Hematopoietic multipotent progenitor cell treated with erythropoietin and hydrocortisone succinate and interleukin-3 and kit ligand, for 17 days (in vitro differentiated cells): ENCODE measurements at regions not wholly inside any gene's neighbourhood (a gene's known extent, or its start where the extent isn't known, plus 50 kb on each side); places are given as distances from the start of the nearest gene placed in this dataset.
"Not testable (repeated sequence)": the region's sequence is repeated elsewhere in the genome, so short reads cannot be mapped to it uniquely, and the experiment has no call there.

Source experiments
- DNase-seq: peaks from one replicate; pipeline ENCODE4 v3.0.0-alpha.2; 2015; ENCODE audit warnings: low spot score

- DNase-seq = no peak
Observed at GRCh38 chr20:28562510-28562898, 2695.0 kb upstream of the DEFB115 start.

- not testable (repeated sequence) for DNase-seq
Observed at GRCh38 chr20:28562899-28563521, 2694.5 kb upstream of the DEFB115 start.

DNA sequence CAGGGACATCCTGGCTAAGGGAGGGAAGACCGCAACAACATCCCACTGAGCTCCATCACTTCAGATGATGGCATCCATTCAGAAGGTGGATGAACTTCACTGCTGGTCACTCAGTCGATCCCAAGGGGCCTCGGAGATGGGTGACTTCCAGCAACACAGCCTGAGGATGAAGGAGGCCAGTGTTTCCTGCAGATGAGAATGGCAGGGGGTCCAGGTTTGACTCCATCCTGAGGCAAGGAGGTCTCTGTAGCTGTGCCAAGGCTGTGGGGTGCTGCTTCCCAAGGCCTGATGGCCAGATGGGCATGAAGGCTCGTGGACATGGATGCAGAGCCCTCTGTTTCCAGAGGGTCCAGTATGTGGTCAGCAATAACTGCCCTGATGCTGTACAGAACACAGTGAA lies 2693.4 kb upstream of the DEFB115 start:
- DNase-seq = not testable (repeated sequence)

GRCh38 chr20:28564688-28565463 lies 2692.6 kb upstream of the DEFB115 start:
- peak; percentile 5 for DNase-seq

DNA sequence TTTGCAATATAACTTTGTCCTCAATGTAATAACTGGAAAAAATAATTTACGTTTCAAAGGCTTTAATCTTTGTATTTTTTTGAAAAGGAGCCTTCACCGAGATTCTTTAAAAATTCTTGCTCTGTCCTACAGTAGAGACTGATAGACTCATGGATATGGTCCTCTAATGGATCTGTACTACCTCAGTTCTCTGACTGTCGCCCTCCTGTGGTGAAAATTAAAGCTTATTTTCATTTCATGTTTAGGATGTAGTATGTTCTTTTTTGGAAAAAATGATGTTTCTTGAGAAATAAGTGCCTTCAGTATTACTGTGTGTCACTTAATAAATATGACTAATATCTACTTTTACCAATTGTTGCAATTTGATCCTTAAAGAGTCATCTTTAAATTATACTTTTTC lies 2681.5 kb upstream of the DEFB115 start:
- not testable (repeated sequence) for DNase-seq

- not testable (repeated sequence) for DNase-seq
Observed at GRCh38 chr20:28591680-28592079, 2665.8 kb upstream of the DEFB115 start.

GRCh38 chr20:28593383-28593782 lies 2664.1 kb upstream of the DEFB115 start:
- not testable (repeated sequence) for DNase-seq

- DNase-seq = not testable (repeated sequence)
Observed at GRCh38 chr20:28594476-28594875, 2663.0 kb upstream of the DEFB115 start.

DNA sequence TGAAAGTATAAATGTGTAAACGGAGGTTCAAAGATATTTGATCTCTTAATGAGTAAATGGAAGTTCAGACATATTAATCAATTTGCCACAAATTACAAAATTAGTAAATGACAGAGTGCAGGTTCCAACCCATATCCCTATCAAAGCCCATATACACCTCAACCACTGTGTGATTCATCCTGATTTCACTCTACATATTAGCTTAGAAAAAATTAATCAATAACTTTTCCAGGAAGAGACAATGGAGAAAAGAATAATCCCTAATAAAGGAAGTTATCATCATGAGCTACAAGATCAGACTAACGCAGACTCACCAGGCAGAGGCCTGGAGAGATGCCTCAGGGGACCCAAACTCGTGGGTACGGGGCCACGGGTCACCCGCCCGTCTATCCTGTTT lies 2655.5 kb upstream of the DEFB115 start:
- not testable (repeated sequence) for DNase-seq

DNA sequence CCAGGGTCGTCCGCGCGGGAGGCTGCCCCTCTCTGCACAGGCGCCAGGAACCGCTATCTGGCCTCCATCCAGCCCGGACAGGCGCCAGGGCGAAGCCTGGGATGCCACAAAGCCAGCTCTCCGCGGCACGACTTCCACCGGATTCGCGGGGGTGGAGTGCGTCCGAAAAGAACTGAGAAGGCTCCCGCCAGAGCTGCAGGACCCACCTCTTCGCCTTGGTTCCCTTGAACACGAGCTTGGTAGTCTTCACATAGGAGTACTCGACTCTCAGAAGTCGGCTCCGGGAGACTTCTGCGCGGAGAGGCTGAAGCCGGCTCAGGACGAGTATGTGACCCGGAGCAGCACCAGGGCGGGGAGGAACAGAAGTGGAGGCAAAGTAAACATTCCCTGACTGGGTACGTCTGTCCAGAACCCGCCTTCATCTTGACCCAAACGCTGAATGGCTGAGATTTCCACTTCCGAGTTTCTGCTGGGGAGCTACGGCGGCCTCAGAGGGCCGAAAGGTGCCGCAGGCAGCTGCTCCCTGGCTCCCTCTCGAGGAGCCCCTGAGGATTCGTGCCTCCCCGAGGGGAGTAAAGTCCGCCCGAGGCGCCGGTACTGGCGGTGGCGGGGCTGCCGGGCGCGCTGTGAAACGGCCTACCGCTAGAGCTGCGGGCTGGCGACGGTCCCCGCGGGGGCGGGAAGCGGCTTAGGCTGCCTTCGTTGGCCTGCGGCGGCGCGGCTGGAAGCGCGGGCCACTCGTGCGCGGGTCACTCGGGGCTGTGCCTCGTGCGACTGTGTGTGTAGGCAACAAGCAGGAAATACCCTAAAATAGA lies 2654.9 kb upstream of the DEFB115 start:
- peak; percentile 49 for DNase-seq

GRCh38 chr20:28603218-28603577 lies 2654.3 kb upstream of the DEFB115 start:
- DNase-seq = not testable (repeated sequence)

DNA sequence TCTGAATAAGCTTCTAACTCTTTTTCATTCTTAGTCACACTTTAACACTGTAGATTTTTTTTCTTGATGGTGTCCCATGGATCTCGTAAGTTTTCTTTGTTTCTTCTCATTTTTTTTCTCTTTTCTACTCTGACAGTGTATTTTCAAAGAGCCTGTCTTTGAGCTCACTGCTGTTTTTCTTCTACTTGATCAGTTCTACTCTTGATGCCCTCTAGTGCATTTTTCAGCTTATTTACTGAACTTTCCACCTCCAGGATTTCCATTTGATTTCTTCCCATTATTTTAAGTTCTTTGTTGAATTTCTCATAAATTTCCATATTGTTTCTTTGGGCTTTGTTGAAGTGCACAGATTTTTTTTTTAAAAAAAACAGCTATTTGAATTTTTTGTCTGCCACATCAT lies 2641.1 kb upstream of the DEFB115 start:
- no peak for DNase-seq

GRCh38 chr20:28619956-28620651 lies 2637.4 kb upstream of the DEFB115 start:
- DNase-seq = not testable (repeated sequence)

- not testable (repeated sequence) for DNase-seq
Observed at GRCh38 chr20:28625112-28625511, 2632.4 kb upstream of the DEFB115 start.

- DNase-seq = not testable (repeated sequence)
Observed at GRCh38 chr20:28640831-28641230, 2616.6 kb upstream of the DEFB115 start.
